Neural cell (in vitro differentiated cells): ENCODE measurements at regions not wholly inside any gene's neighbourhood (a gene's known extent, or its start where the extent isn't known, plus 50 kb on each side); places are given as distances from the start of the nearest gene placed in this dataset.

Experiments used
- H2AFZ ChIP-seq: fragments of 200-600, 300-800 bp; sonication (generic), shearing (Covaris generic); 2 replicates; pipeline ENCODE4 v1.6.0; 2014; ENCODE audit warnings: low read depth, mild to moderate bottlenecking, antibody characterized with exemption, low read length, moderate library complexity
- H3F3A ChIP-seq: fragments of 200-600 bp; shearing (Covaris generic); 2 replicates; pipeline ENCODE4 v1.6.1; 2016; ENCODE audit warnings: mild to moderate bottlenecking, moderate library complexity, mixed read lengths, antibody characterized with exemption, low read length; ENCODE audit not compliant: insufficient read depth, poor library complexity, severe bottlenecking
- H3K27ac ChIP-seq: fragments of 200-600, 300-800 bp; sonication (generic), shearing (Covaris generic); 2 replicates; pipeline ENCODE4 v1.5.1; 2014; ENCODE audit warnings: mild to moderate bottlenecking, low read length, moderate library complexity
- H3K27me3 ChIP-seq: fragments of 300-800, 200-600 bp; sonication (generic), shearing (Covaris generic); 2 replicates; pipeline ENCODE4 v1.6.0; 2014; ENCODE audit warnings: mild to moderate bottlenecking, low read depth, low read length, moderate library complexity; ENCODE audit not compliant: insufficient read depth
- H3K36me3 ChIP-seq: fragments of 300-800, 200-600 bp; sonication (generic), shearing (Covaris generic); 2 replicates; pipeline ENCODE4 v1.5.1; 2014; ENCODE audit warnings: mild to moderate bottlenecking, antibody characterized with exemption, low read length, moderate library complexity; ENCODE audit not compliant: insufficient read depth
- H3K4me2 ChIP-seq: fragments of 300-800, 200-600 bp; sonication (generic), shearing (Covaris generic); 2 replicates; pipeline ENCODE4 v1.6.0; 2014; ENCODE audit warnings: mild to moderate bottlenecking, low read length
- H3K4me3 ChIP-seq: fragments of 300-800, 200-600 bp; sonication (generic), shearing (Covaris generic); 2 replicates; pipeline ENCODE4 v1.5.1; 2014; ENCODE audit warnings: mild to moderate bottlenecking, low read length, moderate library complexity
- H3K79me2 ChIP-seq: fragments of 200-600 bp; shearing (Covaris generic); replicated peaks from 2 replicates; pipeline ENCODE4 v1.6.0; 2014; ENCODE audit warnings: mild to moderate bottlenecking, low read length, moderate library complexity; ENCODE audit not compliant: insufficient read depth
- H3K9ac ChIP-seq: fragments of 300-800, 200-600 bp; sonication (generic), shearing (Covaris generic); 2 replicates; pipeline ENCODE4 v1.6.1; 2016; ENCODE audit warnings: mild to moderate bottlenecking, low read length, mixed read lengths
- H3K9me2 ChIP-seq: fragments of 200-600 bp; shearing (Covaris generic); 2 replicates; pipeline ENCODE4 v1.6.1; 2016; ENCODE audit warnings: mild to moderate bottlenecking, low read length, mixed read lengths; ENCODE audit not compliant: insufficient read depth
- H3K9me3 ChIP-seq: fragments of 200-600, 300-800 bp; sonication (generic), shearing (Covaris generic); 2 replicates; pipeline ENCODE4 v1.6.1; 2016; ENCODE audit warnings: mild to moderate bottlenecking, mixed run types, low read length, moderate library complexity, mixed read lengths
- H4K20me1 ChIP-seq: fragments of 200-600 bp; shearing (Covaris generic); 2 replicates; pipeline ENCODE4 v1.6.1; 2016; ENCODE audit warnings: mild to moderate bottlenecking, mixed run types; ENCODE audit not compliant: insufficient read depth
- EP300 ChIP-seq: fragments of 450-650 bp; conservative IDR thresholded peaks from 2 replicates; pipeline ENCODE4 v1.6.1; 2014; ENCODE audit warnings: antibody characterized with exemption, mild to moderate bottlenecking, moderate library complexity; ENCODE audit not compliant: poor library complexity, severe bottlenecking
- EZH2 ChIP-seq: fragments of 200-600, 300-800 bp; shearing (Covaris generic), sonication (generic); IDR thresholded peaks from 2 replicates; pipeline ENCODE4 v1.6.1; 2014; ENCODE audit warnings: antibody characterized with exemption, low read length, borderline replicate concordance, mild to moderate bottlenecking; ENCODE audit not compliant: insufficient read depth, poor library complexity, severe bottlenecking
- MXI1 ChIP-seq: fragments of 450-650 bp; conservative IDR thresholded peaks from 2 replicates; pipeline ENCODE4 v1.6.1; 2014; ENCODE audit warnings: antibody characterized with exemption, mild to moderate bottlenecking; ENCODE audit not compliant: poor library complexity, severe bottlenecking
- POLR2AphosphoS5 ChIP-seq: IDR thresholded peaks from 2 replicates; pipeline ENCODE4 v1.6.1; 2012
- RAD21 ChIP-seq: fragments of 450-650 bp; conservative IDR thresholded peaks from 2 replicates; pipeline ENCODE4 v1.6.1; 2014; ENCODE audit warnings: antibody characterized with exemption, mild to moderate bottlenecking, moderate library complexity
- REST ChIP-seq: IDR thresholded peaks from 2 replicates; pipeline ENCODE4 v1.6.1; 2012; ENCODE audit warnings: borderline replicate concordance
- SMC3 ChIP-seq: fragments of 450-650 bp; conservative IDR thresholded peaks from 2 replicates; pipeline ENCODE4 v1.6.1; 2014; ENCODE audit warnings: antibody characterized with exemption, mild to moderate bottlenecking, moderate library complexity; ENCODE audit not compliant: poor library complexity
- TAF1 ChIP-seq: IDR thresholded peaks from 2 replicates; pipeline ENCODE4 v1.6.1; 2012; ENCODE audit warnings: low read depth
- TF ChIP-seq, protein P1 (sequence below): fragments of 450-650 bp; IDR thresholded peaks from 2 replicates; pipeline ENCODE4 v1.5.1; 2014; ENCODE audit warnings: antibody characterized with exemption, mild to moderate bottlenecking, moderate library complexity; ENCODE audit not compliant: poor library complexity, severe bottlenecking

DNA sequence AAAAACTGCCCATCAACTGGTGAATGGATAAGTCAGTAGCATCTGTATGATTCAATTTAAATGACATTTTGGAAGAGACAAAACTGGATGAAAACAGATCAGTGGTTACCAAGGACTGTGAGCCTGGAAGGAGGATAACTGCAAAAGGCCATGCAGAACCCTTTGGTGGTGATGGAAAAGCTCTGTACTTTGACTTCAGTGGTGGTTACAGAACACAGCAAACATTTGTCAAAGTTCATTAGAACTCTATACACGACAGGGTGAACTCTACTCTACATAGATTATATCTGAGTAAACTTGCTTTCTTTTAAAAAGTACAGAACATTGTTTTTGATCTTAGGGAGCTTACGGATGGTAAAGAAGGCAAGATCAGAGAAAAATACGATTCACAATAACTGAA lies 111.9 kb upstream of the HTR1E start:
- no peaks in the 10 kb centered on the region for H3K27me3 ChIP-seq
- no peak overlapping the region for H3K4me2 ChIP-seq
- H3K79me2 ChIP-seq: no peaks in the 10 kb centered on the region
- no peaks in the 10 kb centered on the region for H3K36me3 ChIP-seq
- H2AFZ ChIP-seq: no peak overlapping the region
- H3K27ac ChIP-seq: no peak overlapping the region
- H3F3A ChIP-seq: no peaks in the 10 kb centered on the region
- H3K9me2 ChIP-seq: no peaks in the 10 kb centered on the region
- H4K20me1 ChIP-seq: no peaks in the 10 kb centered on the region
- H3K4me3 ChIP-seq: no peak overlapping the region
- TF ChIP-seq REST (no peak), RAD21 (no peak), EZH2 (no peak), MXI1 (no peak), TAF1 (no peak), EP300 (no peak), POLR2AphosphoS5 (no peak), SMC3 (no peak)
- TF ChIP-seq, protein P1, sequence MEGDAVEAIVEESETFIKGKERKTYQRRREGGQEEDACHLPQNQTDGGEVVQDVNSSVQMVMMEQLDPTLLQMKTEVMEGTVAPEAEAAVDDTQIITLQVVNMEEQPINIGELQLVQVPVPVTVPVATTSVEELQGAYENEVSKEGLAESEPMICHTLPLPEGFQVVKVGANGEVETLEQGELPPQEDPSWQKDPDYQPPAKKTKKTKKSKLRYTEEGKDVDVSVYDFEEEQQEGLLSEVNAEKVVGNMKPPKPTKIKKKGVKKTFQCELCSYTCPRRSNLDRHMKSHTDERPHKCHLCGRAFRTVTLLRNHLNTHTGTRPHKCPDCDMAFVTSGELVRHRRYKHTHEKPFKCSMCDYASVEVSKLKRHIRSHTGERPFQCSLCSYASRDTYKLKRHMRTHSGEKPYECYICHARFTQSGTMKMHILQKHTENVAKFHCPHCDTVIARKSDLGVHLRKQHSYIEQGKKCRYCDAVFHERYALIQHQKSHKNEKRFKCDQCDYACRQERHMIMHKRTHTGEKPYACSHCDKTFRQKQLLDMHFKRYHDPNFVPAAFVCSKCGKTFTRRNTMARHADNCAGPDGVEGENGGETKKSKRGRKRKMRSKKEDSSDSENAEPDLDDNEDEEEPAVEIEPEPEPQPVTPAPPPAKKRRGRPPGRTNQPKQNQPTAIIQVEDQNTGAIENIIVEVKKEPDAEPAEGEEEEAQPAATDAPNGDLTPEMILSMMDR: no peak
- no peaks in the 10 kb centered on the region for H3K9me3 ChIP-seq
- H3K9ac ChIP-seq: no peak overlapping the region

GRCh38 chr6:86822747-86823146 lies 114.6 kb upstream of the HTR1E start:
- Histone ChIP-seq H3K9ac (no peak overlapping the region), H3K9me3 (no peaks in the 10 kb centered on the region), H3K79me2 (no peaks in the 10 kb centered on the region)

More at GRCh38 chr6:86822747-86823146, 114.6 kb upstream of the HTR1E start:
- TF ChIP-seq RAD21: no peak
- TF ChIP-seq REST: no peak
- no peak for TF ChIP-seq EZH2
- TF ChIP-seq EP300: no peak
- TF ChIP-seq SMC3: no peak
- no peak for TF ChIP-seq MXI1
- no peak for TF ChIP-seq POLR2AphosphoS5
- TF ChIP-seq, protein P1: no peak
- TF ChIP-seq TAF1: no peak
- Histone ChIP-seq H3F3A (no peaks in the 10 kb centered on the region), H3K4me2 (no peak overlapping the region), H4K20me1 (no peaks in the 10 kb centered on the region), H3K4me3 (no peak overlapping the region), H3K27ac (no peak overlapping the region), H3K36me3 (no peaks in the 10 kb centered on the region), H3K9me2 (no peaks in the 10 kb centered on the region), H2AFZ (no peak overlapping the region), H3K27me3 (no peaks in the 10 kb centered on the region)
